Germinal center (tissue), 1 donor: ENCODE measurements at regions not wholly inside any gene's neighbourhood (a gene's known extent, or its start where the extent isn't known, plus 50 kb on each side); places are given as distances from the start of the nearest gene placed in this dataset.
"Not testable (repeated sequence)": the region's sequence is repeated elsewhere in the genome, so short reads cannot be mapped to it uniquely, and the experiment has no call there.

ENCODE experiments used
- DNase-seq: peaks from one replicate; pipeline ENCODE4 v3.0.0; 2012; ENCODE audit warnings: mixed read lengths, low spot score

- not testable (repeated sequence) for DNase-seq
Observed at GRCh38 chr10:21366108-21366507, 159.4 kb downstream of the SKIDA1 start.

GRCh38 chr10:21364196-21365114, 161.0 kb downstream of the SKIDA1 start:
- DNase-seq, result no peak

GRCh38 chr10:21363731-21364104, 161.8 kb downstream of the SKIDA1 start:
- DNase-seq, result no peak

- no peak for DNase-seq
Observed at GRCh38 chr10:21363092-21363730, 162.3 kb downstream of the SKIDA1 start.

- no peak for DNase-seq
Observed at GRCh38 chr10:21359202-21359601, 166.3 kb downstream of the SKIDA1 start.

GRCh38 chr10:21355591-21356011, 169.9 kb downstream of the SKIDA1 start:
- no peak for DNase-seq

- DNase-seq, result no peak
Observed at GRCh38 chr10:21352886-21353285, 172.6 kb downstream of the SKIDA1 start.

GRCh38 chr10:21351594-21351993, 173.9 kb downstream of the SKIDA1 start:
- DNase-seq, result not testable (repeated sequence)

GRCh38 chr10:21349912-21350286, 175.6 kb downstream of the SKIDA1 start:
- no peak for DNase-seq

- no peak for DNase-seq
Observed at GRCh38 chr10:21347785-21348170, 177.7 kb downstream of the SKIDA1 start.

GRCh38 chr10:21347043-21347784, 178.3 kb downstream of the SKIDA1 start:
- DNase-seq, result no peak

- no peak for DNase-seq
Observed at GRCh38 chr10:21343087-21343486, 182.4 kb downstream of the SKIDA1 start.

GRCh38 chr10:21342499-21342898, 183.0 kb downstream of the SKIDA1 start:
- not testable (repeated sequence) for DNase-seq

- DNase-seq, result no peak
Observed at GRCh38 chr10:21340331-21340730, 185.2 kb downstream of the SKIDA1 start.

GRCh38 chr10:21337171-21337792, 188.2 kb downstream of the SKIDA1 start:
- DNase-seq, result no peak

- no peak for DNase-seq
Observed at GRCh38 chr10:21336476-21337170, 188.9 kb downstream of the SKIDA1 start.

- DNase-seq, result no peak
Observed at GRCh38 chr10:21334891-21335696, 190.4 kb downstream of the SKIDA1 start.

- no peak for DNase-seq
Observed at GRCh38 chr10:21330628-21331020, 194.9 kb downstream of the SKIDA1 start.

- DNase-seq, result no peak
Observed at GRCh38 chr10:21329995-21330627, 195.4 kb downstream of the SKIDA1 start.

GRCh38 chr10:21327289-21327993, 198.0 kb downstream of the SKIDA1 start:
- DNase-seq, result no peak
